ENCODE measurements at regions not wholly inside any gene's neighbourhood (a gene's known extent, or its start where the extent isn't known, plus 50 kb on each side); places are given as distances from the start of the nearest gene placed in this dataset.

DNA sequence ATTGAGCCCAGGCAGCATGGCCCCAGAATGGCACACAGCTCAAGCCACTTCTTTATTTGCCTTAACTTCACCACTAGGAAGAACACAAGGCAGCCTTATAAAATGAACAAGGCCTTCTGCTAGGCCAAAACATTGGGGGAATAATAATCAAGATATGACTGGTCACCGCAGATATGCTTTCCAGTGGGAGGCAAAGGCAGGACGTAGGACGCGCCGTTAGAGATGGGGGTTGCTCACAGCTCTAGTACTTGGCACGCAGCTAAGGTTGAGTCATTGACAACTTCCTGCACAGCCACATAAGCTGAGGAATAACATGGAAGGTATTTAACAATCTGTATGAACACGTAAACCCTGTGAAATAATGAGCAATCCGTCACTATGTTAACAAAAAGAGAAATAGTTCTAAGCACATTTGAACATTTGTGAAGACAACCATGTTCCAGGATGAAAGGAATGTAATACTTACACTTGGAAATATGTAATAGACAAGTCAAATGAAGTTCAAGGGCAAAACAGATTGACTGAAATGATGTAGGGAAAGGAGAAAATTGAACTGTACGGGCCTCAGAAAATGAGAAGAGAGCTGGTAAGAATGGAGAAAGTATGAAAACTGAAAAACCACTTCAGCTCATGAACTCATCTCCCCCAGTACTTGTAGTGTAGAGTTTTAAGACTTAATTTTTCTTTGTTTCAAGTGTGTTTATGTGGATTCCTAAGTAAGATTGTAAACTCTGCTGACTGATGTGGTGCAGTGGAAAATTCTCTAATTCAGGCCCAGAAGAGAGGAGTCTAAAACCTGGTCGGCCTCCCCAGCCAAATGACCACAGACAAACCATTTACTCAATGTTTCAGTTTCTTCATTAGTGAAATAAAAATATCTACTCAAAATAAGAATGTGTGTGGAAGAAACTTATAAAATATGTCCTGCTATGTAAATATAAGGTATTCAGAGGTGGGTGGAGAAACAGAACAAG is 59.3 kb upstream of the CCDC91 start:
- H3K4me3 ChIP-seq (ENCODE audit: low read depth, low read length) = no peak overlapping the region
- TF ChIP-seq, protein P1, sequence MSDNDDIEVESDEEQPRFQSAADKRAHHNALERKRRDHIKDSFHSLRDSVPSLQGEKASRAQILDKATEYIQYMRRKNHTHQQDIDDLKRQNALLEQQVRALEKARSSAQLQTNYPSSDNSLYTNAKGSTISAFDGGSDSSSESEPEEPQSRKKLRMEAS (IDR thresholded peaks at IDR 0.05; ENCODE audit: low read depth, low read length) = no peak
- TF ChIP-seq POLR2A (IDR thresholded peaks at IDR 0.05; ENCODE audit: extremely low read depth, insufficient read length) (no peak), MYC (IDR thresholded peaks at IDR 0.05; ENCODE audit: low read depth, low read length) (no peak)
- TF ChIP-seq, protein P2, sequence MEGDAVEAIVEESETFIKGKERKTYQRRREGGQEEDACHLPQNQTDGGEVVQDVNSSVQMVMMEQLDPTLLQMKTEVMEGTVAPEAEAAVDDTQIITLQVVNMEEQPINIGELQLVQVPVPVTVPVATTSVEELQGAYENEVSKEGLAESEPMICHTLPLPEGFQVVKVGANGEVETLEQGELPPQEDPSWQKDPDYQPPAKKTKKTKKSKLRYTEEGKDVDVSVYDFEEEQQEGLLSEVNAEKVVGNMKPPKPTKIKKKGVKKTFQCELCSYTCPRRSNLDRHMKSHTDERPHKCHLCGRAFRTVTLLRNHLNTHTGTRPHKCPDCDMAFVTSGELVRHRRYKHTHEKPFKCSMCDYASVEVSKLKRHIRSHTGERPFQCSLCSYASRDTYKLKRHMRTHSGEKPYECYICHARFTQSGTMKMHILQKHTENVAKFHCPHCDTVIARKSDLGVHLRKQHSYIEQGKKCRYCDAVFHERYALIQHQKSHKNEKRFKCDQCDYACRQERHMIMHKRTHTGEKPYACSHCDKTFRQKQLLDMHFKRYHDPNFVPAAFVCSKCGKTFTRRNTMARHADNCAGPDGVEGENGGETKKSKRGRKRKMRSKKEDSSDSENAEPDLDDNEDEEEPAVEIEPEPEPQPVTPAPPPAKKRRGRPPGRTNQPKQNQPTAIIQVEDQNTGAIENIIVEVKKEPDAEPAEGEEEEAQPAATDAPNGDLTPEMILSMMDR (IDR thresholded peaks at IDR 0.05; ENCODE audit: low read depth, low read length) = no peak
- DNase-seq (ENCODE audit: low read depth) = peak; percentile 54

GRCh38 chr12:28132398-28132797 is 57.9 kb upstream of the CCDC91 start:
- TF ChIP-seq POLR2A (IDR thresholded peaks at IDR 0.05; ENCODE audit: extremely low read depth, insufficient read length) = no peak
- no peak for TF ChIP-seq MYC (IDR thresholded peaks at IDR 0.05; ENCODE audit: low read depth, low read length)
- TF ChIP-seq, protein P1 (IDR thresholded peaks at IDR 0.05; ENCODE audit: low read depth, low read length) = no peak
- TF ChIP-seq, protein P2 (IDR thresholded peaks at IDR 0.05; ENCODE audit: low read depth, low read length) = no peak
- no peak overlapping the region for H3K4me3 ChIP-seq (ENCODE audit: low read depth, low read length)
- no peak for DNase-seq (ENCODE audit: low read depth)

DNA sequence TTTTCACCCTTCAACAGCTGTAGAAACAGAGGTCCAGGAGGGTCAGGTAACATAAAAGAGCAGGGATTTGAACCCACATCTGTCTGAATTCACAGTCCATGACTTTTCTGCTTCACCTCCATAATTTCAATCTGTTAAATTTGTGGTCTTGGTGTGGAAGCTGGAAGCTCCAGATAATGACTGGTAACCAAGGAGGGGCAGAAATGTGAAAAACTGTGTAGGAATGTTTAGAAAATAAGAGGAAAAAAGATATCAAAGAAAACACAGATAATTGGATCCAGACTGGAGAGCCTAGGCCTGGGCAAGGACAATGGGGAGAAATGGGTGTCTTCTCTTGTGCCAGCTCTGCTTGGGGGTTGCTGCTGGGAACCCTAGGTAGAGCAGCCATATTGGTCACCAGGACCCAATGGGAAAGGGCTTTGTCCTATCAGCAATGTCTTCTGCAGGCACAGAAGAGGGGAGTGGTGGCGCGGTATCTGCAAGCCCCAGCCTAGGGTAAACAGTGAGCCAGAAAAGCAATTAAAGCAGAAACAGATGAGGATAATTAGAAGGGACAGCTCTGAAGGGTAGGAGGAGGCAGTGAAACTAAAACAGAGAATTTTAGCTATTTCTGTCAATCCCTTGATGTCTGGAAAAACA is 54.3 kb upstream of the CCDC91 start:
- no peak overlapping the region for H3K4me3 ChIP-seq (ENCODE audit: low read depth, low read length)
- TF ChIP-seq, protein P2 (IDR thresholded peaks at IDR 0.05; ENCODE audit: low read depth, low read length) = no peak
- TF ChIP-seq, protein P1 (IDR thresholded peaks at IDR 0.05; ENCODE audit: low read depth, low read length) = no peak
- TF ChIP-seq MYC (IDR thresholded peaks at IDR 0.05; ENCODE audit: low read depth, low read length) = no peak
- TF ChIP-seq POLR2A (IDR thresholded peaks at IDR 0.05; ENCODE audit: extremely low read depth, insufficient read length) = no peak
- DNase-seq (ENCODE audit: low read depth) = no peak

DNA sequence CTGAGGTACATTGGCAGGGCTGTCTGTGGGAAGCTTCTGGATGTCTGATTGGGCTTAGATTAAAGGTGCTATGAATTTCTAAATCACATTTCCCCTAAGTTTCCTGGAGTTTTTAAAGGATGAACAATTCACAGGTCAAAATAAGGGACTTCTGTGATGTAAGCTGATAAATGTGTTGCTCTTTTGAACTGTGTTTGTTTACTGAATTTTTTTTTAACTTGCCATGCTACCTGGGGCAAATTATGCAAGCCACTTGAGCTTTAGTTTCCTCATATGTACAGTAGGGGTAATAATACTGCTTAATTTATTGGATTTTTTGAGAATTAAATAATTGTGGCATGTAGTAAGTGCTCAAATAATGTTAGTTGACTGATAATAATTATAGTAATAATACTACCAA is 52.8 kb upstream of the CCDC91 start:
- no peak for DNase-seq (ENCODE audit: low read depth)
- H3K4me3 ChIP-seq (ENCODE audit: low read depth, low read length) = no peak overlapping the region
- no peak for TF ChIP-seq POLR2A (IDR thresholded peaks at IDR 0.05; ENCODE audit: extremely low read depth, insufficient read length)
- TF ChIP-seq, protein P2 (IDR thresholded peaks at IDR 0.05; ENCODE audit: low read depth, low read length) = no peak
- no peak for TF ChIP-seq MYC (IDR thresholded peaks at IDR 0.05; ENCODE audit: low read depth, low read length)
- TF ChIP-seq, protein P1 (IDR thresholded peaks at IDR 0.05; ENCODE audit: low read depth, low read length) = no peak

- no peak for DNase-seq (ENCODE audit: low read depth)
- TF ChIP-seq, protein P2 (IDR thresholded peaks at IDR 0.05; ENCODE audit: low read depth, low read length) = no peak
- TF ChIP-seq POLR2A (IDR thresholded peaks at IDR 0.05; ENCODE audit: extremely low read depth, insufficient read length) = no peak
- no peak for TF ChIP-seq MYC (IDR thresholded peaks at IDR 0.05; ENCODE audit: low read depth, low read length)
- TF ChIP-seq, protein P1 (IDR thresholded peaks at IDR 0.05; ENCODE audit: low read depth, low read length) = no peak
- no peak overlapping the region for H3K4me3 ChIP-seq (ENCODE audit: low read depth, low read length)
Observed at GRCh38 chr12:28140404-28140803, 49.9 kb upstream of the CCDC91 start.
